ENCODE measurements at regions not wholly inside any gene's neighbourhood (a gene's known extent, or its start where the extent isn't known, plus 50 kb on each side); places are given as distances from the start of the nearest gene placed in this dataset.

DNA sequence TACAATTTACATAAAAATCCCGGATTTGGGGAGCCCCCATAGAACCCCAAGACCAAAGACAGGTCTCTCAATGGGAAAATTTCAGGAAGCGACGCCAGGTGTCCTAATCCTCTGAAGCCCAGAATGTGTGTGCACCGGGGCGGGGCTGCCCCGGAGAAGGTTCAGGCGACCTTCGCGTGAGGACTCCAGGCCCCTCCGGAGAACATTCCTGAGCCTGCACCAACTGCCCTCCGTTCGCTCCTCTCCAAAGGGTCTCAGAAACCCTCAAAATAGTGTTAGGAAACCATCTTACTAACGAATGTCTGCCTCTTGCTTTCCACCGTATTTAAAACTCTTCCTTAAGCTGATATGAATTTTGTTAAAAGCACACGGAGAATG, 78.5 kb upstream of the INSIG1 start:
- Mint-ChIP-seq H3K27ac (ENCODE audit: unreplicated experiment) (no peak overlapping the region), H3K27me3 (ENCODE audit: insufficient read depth, unreplicated experiment) (no peaks in the 10 kb centered on the region), H3K4me1 (ENCODE audit: low read depth, unreplicated experiment) (peaks cover 14% of the 10 kb centered on the region), H3K9me3 (ENCODE audit: unreplicated experiment) (no peaks in the 10 kb centered on the region), H3K36me3 (ENCODE audit: insufficient read depth, unreplicated experiment) (no peaks in the 10 kb centered on the region), H3K4me3 (ENCODE audit: unreplicated experiment) (no peak overlapping the region)
- CTCF ChIA-PET, result interaction anchor here (0.9 kb wide), 1 partner anchor 126 kb away, joined by 4 read pairs; no protein-coding TSS in a partner anchor
- Histone ChIP-seq H3K4me1 (peaks cover 19% of the 10 kb centered on the region), H3K4me3 (ENCODE audit: low read depth, low read length) (no peak overlapping the region), H3K27me3 (replicated peaks; ENCODE audit: control insufficient read depth, insufficient read depth, low read length) (no peaks in the 10 kb centered on the region), H3K36me3 (ENCODE audit: control insufficient read depth, insufficient read depth, low read length) (no peaks in the 10 kb centered on the region), H3K9me3 (no peaks in the 10 kb centered on the region)
- DNase-seq, result no peak
- TF ChIP-seq CTCF (IDR thresholded peaks at IDR 0.05; ENCODE audit: insufficient read depth in 1 of 2, low read depth in 1 of 2, low read length in 1 of 2, severe bottlenecking in 1 of 2, unreplicated experiment in 1 of 2), result no peak
- POLR2A ChIA-PET, result no interaction called here
- no TSS peak for BruUV-seq (replicated peaks)
- intact Hi-C loops (cut with micrococcal nuclease; ENCODE audit: unreplicated experiment), result no loop called here

DNA sequence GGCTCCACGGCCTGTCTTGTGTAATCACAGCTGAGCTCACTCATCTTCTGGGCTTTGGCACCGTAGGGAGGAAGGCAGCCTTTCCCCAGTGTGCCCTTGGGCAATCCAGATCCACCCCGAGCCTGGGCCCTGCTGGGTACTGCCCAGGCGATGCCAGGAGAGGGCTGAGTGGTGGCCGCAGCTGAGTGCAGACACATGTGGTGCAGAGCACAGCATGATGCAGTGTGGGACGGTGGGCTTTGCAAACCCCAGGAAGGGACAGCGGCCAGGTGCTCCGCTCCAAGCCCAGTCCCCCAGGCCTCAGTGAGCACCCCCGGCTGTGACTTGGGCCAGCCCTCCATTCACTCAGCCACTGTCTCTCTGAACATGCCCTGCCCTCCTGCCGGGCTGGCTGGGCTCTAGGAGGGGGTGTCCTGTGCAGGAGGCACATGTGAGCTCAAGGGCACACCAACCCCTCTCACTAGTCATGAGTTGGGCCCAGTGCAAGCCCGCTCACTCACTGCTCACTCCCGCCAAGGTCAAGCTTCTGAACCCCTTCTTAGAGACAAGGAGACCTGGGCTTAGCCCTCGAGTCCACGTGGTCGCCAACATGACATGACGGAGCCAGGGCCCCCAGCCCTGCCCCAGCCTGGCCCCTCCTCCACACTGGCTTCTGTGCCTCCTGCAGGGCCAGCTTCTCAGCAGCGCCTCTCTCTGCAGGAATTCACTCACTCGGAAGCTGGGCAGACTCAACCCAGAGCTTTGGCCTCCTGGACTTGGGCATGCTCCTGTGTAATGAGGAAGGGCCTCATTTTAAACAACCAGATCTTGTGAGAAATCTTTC, 77.5 kb upstream of the INSIG1 start:
- ChIA-PET CTCF (interaction anchor here (0.9 kb wide), 1 partner anchor 125 kb away, joined by 4 read pairs; no protein-coding TSS in a partner anchor), POLR2A (no interaction called here)
- H3K27me3 Mint-ChIP-seq (ENCODE audit: insufficient read depth, unreplicated experiment), result no peaks in the 10 kb centered on the region

DNA sequence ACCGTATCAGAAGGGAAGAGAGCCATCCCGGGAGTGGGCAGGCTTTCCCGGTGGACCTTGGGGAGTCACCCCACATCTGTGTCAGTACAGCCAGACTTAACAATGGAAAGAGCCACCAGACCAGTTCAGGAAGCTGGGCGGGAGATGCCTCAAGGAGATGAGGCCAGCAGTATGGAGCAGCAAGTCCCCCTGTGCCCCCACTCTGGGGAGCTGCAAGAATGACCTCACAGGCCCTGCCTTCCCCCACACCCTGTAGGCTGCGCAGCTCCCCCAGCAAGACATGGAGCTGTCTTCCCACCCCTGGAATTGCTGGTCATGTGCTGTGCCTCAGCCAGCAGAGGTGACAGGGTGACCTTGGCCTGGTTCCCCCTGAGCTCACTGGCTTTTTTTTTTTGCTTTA, 76.8 kb upstream of the INSIG1 start:
- Histone ChIP-seq H3K27me3 (replicated peaks; ENCODE audit: control insufficient read depth, insufficient read depth, low read length) (no peaks in the 10 kb centered on the region), H3K4me3 (ENCODE audit: low read depth, low read length) (no peak overlapping the region), H3K9me3 (no peaks in the 10 kb centered on the region), H3K36me3 (ENCODE audit: control insufficient read depth, insufficient read depth, low read length) (no peaks in the 10 kb centered on the region), H3K4me1 (peaks cover 18% of the 10 kb centered on the region)
- TF ChIP-seq CTCF (IDR thresholded peaks at IDR 0.05; ENCODE audit: insufficient read depth in 1 of 2, low read depth in 1 of 2, low read length in 1 of 2, severe bottlenecking in 1 of 2, unreplicated experiment in 1 of 2), result no peak
- no peak for DNase-seq
- ChIA-PET POLR2A (no interaction called here), CTCF (no interaction called here)
- H3K9me3 Mint-ChIP-seq (ENCODE audit: unreplicated experiment), result no peaks in the 10 kb centered on the region
- intact Hi-C loops (cut with micrococcal nuclease; ENCODE audit: unreplicated experiment), result no loop called here
- H3K4me3 Mint-ChIP-seq (ENCODE audit: unreplicated experiment), result no peak overlapping the region
- H3K36me3 Mint-ChIP-seq (ENCODE audit: insufficient read depth, unreplicated experiment), result no peaks in the 10 kb centered on the region
- no peaks in the 10 kb centered on the region for H3K27me3 Mint-ChIP-seq (ENCODE audit: insufficient read depth, unreplicated experiment)
- peaks cover 18% of the 10 kb centered on the region for H3K4me1 Mint-ChIP-seq (ENCODE audit: low read depth, unreplicated experiment)
- H3K27ac Mint-ChIP-seq (ENCODE audit: unreplicated experiment), result no peak overlapping the region
- no TSS peak for BruUV-seq (replicated peaks)

More for the DNA sequence above, 77.5 kb upstream of the INSIG1 start:
- intact Hi-C loops (cut with micrococcal nuclease; ENCODE audit: unreplicated experiment), result no loop called here
- H3K36me3 ChIP-seq (ENCODE audit: control insufficient read depth, insufficient read depth, low read length), result no peaks in the 10 kb centered on the region
- H3K4me1 ChIP-seq, result peaks cover 20% of the 10 kb centered on the region
- no peak overlapping the region for H3K4me3 ChIP-seq (ENCODE audit: low read depth, low read length)
- DNase-seq, result no peak
- Mint-ChIP-seq H3K36me3 (ENCODE audit: insufficient read depth, unreplicated experiment) (no peaks in the 10 kb centered on the region), H3K4me1 (ENCODE audit: low read depth, unreplicated experiment) (peaks cover 13% of the 10 kb centered on the region), H3K9me3 (ENCODE audit: unreplicated experiment) (no peaks in the 10 kb centered on the region), H3K4me3 (ENCODE audit: unreplicated experiment) (no peak overlapping the region), H3K27ac (ENCODE audit: unreplicated experiment) (no peak overlapping the region)
- TF ChIP-seq CTCF (IDR thresholded peaks at IDR 0.05; ENCODE audit: insufficient read depth in 1 of 2, low read depth in 1 of 2, low read length in 1 of 2, severe bottlenecking in 1 of 2, unreplicated experiment in 1 of 2), result no peak
- no TSS peak for BruUV-seq (replicated peaks)
- H3K27me3 ChIP-seq (replicated peaks; ENCODE audit: control insufficient read depth, insufficient read depth, low read length), result no peaks in the 10 kb centered on the region
- no peaks in the 10 kb centered on the region for H3K9me3 ChIP-seq
